DMS153 treated with DMSO at 0.1 percent for 48 hours (cell line): ENCODE measurements at regions not wholly inside any gene's neighbourhood (a gene's known extent, or its start where the extent isn't known, plus 50 kb on each side); places are given as distances from the start of the nearest gene placed in this dataset.

Source experiments
- DNase-seq: peaks from one replicate; lab custom pipeline; 2025; ENCODE audit not compliant: unreplicated experiment; lab: John Stamatoyannopoulos, UW

DNA sequence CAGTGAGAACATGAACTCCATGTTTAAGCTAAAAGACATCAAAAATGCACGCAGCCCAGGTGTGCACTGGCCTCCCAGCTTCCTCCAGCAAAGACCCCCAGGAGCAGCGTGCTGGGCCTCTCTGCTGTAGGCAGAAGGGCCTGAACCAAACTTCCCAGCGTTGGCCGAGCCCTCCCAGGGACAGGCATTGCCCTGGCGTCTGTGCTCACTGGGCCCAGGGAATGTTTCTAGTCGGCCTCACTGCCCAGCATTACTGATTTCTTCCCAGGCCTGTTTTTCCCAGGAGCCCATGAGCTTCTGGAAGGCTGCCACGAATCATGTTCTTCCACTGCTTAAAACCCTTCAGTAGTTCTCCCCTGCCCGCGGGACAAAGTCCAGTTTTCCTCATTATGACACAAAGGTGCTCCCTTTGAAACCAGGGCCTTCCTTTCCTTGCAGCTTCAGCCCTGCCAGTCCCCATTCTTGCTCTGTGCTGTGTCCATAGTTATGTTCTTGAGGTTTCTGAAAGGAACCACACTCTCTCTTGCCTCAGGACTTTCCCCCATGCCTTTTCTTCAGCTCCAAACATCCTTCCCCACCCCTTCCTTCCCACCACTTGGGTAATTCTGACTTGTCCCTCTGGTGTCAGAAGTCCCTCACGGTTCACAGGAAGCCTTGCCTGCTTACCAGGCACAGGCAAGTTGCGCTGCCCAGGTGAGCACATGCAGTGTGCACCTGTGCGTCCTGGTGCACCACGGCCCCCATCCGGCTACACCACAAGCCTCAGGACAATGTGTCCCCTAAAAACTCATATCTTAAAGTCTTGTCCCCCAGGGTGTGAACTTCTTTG, 93.4 kb upstream of the ENPP6 start:
- DNase-seq, result no peak

DNA sequence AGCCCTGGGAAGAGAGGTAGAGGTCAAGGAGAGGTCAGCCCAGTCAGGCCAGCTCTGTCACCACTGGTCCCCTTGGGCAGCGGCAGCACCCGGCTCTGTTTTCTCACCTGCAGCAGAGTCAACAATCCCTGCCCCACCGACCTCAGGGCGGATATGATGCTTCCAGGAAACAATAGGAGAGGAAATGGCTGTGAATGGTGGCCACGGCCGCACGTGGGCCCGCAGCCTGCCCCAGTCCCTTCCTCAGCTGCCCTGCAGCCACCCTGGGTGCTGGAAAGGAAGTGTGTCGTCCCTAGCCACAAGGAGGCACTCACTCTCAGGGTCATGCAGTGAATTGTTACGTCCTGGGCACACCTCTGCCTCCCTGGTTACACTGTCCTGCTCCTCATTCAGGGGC, 92.5 kb upstream of the ENPP6 start:
- no peak for DNase-seq

- DNase-seq, result no peak
Observed at GRCh38 chr4:184309241-184310170, 91.8 kb upstream of the ENPP6 start.

DNA sequence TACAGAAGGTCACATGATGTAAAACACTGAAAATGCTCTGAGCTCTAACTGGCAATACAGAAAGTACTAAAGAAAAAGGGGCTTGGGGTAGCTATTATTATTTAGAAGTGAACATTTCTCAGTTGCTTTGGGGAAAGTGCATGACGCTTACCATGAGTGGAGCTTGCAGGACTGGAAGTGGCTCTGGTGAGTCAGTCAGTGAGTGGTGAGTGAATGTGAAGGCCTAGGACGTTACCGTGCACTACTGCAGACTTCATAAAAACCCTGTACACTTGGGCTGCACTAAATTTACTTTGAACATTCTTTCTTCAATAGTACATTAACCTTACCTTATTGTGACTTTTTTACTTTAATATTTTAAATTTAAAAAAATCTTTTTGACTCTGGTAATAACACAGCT, 89.3 kb upstream of the ENPP6 start:
- no peak for DNase-seq

DNA sequence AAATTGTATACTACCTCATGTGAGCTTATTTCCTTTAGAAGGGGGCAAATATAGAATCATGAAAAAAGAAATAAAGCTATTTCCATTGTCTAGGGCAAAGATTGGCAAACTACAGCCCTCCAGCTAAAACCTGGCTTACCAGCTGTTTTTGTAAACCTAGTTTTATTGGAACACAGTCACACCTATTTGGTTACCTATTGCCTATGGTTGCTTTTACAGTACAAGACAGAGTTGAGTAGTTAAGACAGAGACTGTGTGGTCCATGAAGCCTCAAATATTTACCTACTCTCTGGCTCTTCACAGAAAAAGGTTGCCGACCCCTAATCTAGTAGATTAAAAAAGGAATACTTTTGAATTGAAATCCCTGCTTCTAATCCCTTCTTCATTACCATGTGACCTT, 88.8 kb upstream of the ENPP6 start:
- DNase-seq, result no peak

GRCh38 chr4:184300816-184301215, 83.1 kb upstream of the ENPP6 start:
- DNase-seq, result no peak

DNA sequence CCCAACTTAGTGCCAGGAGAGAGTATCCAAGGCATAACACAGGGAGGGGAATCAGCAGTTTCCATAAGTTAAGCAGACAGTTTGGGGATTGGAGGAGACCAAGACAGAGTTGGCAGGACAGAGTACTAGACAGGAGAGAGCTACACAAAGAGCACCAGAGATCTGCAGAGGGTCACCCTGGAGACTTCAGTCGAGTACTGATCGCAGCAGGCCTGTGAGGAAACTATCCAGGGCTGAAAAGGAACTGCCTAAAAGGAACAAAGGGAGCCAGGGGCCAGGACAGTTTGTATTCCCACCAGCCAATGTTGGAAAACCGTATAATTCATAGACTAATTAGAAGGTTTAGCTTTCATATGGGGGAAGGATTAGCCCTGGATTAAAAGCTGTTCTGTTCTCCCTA, 80.6 kb upstream of the ENPP6 start:
- no peak for DNase-seq

- no peak for DNase-seq
Observed at GRCh38 chr4:184295206-184295605, 77.5 kb upstream of the ENPP6 start.

DNA sequence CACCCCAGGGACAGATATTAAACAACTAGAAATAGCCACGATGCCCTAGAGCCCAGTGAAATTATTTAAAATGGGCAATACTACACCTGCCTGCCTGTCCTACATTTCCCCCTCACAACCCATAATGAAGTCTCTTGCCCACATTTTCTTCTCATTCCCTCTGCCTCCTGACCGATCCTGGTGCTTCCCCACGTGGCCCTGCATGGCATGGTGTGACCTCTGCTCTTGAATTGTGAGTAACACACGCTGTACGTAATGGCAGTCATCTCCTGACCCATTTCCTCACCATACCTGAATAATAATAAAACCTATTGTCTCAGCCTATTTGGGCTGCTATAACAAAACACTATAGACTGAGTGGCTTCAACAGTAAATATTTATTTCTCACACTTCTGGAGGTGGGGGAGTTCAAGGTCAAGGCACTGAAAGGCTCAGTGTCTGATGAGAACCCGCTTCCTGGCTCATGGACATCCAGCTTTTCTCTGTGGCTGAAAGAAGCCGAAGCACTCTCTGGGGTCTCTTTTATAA, 77.0 kb upstream of the ENPP6 start:
- DNase-seq, result no peak

- peak; percentile 68 for DNase-seq
Observed at GRCh38 chr4:184293552-184293951, 75.9 kb upstream of the ENPP6 start.

- DNase-seq, result no peak
Observed at GRCh38 chr4:184292877-184293276, 75.2 kb upstream of the ENPP6 start.

GRCh38 chr4:184292465-184292867, 74.8 kb upstream of the ENPP6 start:
- DNase-seq, result no peak

- no peak for DNase-seq
Observed at GRCh38 chr4:184289179-184289535, 71.5 kb upstream of the ENPP6 start.

GRCh38 chr4:184288451-184289178, 70.9 kb upstream of the ENPP6 start:
- DNase-seq, result no peak

DNA sequence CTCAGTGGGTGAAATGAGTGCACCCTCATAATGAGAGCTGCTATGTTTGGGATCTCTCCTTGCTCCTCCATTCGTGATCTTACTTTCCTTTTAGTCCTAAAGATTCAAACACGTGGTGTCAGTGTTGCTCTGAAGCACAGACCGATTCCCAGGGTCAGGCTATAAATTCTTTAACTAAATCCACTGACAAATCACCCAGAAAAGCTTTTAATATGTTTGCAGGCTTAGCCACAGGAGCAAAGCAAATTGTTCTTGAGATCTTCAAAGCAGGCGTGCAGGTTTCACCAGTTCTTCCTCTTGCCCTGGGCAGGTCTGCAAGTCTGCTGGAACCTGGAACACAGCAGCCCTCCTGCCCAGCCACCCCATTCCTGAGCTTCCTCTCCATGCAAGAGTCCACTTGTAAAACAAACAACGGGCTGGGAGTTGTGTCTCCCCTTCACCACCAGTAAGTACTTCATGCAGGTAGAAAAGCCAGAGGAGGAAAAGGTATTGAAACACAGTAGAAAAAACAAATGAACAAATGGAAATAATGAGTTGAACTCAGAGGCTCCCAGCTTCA, 70.1 kb upstream of the ENPP6 start:
- DNase-seq, result peak; percentile 73

DNA sequence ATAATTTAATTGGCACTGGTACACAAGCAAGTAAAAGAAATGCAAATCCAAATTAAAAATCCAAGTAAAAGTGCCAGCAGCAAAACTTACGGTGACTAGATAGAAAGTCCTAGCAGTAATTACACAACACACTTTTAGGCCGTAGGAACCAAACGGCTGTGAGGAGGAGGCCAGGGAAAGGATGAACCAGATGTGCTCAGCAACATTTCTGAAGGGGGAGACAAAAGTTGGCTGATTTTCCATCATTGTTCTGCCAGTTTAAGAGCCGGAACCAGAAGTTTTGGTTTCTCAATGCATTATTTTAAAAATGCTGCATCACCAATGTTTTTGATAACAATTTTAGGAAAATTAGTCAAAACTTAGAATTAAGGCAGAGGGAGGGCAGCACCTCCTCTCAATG, 68.7 kb upstream of the ENPP6 start:
- DNase-seq, result no peak

DNA sequence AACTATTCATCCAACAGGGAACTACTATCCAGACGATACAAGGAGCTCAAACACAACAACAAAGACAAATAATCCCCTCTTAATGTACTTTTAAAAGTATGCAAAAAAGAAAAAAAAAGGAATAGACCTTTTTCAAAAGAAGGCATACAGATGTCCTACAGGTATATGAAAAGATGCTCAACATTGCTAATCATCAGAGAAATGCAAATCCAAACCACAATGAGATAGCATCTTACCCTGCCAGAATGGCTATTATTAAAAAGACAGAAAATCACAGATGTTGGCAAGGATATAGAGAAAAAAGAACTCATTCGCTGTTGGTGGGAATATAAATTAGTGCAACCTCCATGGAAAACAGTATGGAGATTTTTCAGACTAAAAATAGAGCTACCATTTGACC, 67.1 kb upstream of the ENPP6 start:
- DNase-seq, result no peak

DNA sequence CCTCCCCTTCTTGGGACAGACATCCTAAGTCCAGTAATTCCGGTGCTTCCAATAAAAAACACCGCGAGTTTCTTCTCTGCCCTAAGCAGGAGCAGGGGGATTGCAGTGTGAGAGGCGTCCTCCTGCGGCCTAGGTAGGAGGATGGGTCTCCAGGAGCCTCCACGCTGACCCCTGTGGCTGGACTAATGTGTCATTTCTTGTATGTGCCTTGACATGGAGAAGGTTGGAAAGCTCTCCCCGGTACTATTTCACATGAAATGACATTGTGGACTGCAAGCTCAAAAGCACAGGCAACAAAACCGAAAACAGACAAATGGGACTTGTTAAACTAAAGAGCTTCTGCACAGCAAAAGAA, 66.6 kb upstream of the ENPP6 start:
- no peak for DNase-seq

DNA sequence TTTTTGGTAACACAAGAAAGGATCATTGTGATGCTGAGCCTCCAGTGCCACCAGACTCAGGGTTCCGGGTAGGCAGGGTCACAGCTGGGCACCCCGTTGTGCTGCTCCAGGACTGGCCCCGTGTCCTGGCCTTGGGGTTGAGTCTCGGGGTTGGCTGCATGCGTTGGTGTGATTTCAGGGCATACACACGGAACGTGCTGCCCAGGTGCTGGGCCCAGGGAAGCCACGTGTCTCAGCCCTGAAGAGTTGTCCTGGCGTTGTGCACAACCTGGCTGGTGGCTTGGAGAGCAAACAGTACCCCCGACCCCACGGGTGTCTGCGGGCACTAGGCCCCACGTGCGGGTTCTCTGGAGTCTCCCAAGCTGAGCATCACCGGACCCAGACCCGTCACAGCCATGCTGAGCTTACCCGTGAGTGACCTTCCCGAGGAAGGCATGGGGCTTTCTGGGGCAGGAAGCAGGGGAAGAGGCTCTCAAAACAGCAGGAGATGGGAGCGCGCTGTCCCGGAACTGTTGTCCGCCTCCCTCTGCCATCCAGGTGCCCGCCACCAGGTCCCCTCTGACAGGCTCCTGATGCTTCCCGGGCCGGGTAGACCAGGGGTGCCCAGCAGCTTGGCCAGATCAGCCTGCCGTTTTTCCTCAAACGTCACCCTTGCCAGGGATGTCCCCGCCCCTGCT, 66.1 kb upstream of the ENPP6 start:
- no peak for DNase-seq

GRCh38 chr4:184282895-184283654, 65.4 kb upstream of the ENPP6 start:
- peak; percentile 31 for DNase-seq
